GM21360 (cell line): ENCODE measurements at regions not wholly inside any gene's neighbourhood (a gene's known extent, or its start where the extent isn't known, plus 50 kb on each side); places are given as distances from the start of the nearest gene placed in this dataset.
"Not testable (repeated sequence)": the region's sequence is repeated elsewhere in the genome, so short reads cannot be mapped to it uniquely, and the experiment has no call there.

Experiments
- ATAC-seq: cut with Tn5 transposase; IDR thresholded peaks from one replicate; pipeline ENCODE4 v1.9.1; 2021; ENCODE audit warnings: mild to moderate bottlenecking, moderate library complexity; ENCODE audit not compliant: unreplicated experiment

DNA sequence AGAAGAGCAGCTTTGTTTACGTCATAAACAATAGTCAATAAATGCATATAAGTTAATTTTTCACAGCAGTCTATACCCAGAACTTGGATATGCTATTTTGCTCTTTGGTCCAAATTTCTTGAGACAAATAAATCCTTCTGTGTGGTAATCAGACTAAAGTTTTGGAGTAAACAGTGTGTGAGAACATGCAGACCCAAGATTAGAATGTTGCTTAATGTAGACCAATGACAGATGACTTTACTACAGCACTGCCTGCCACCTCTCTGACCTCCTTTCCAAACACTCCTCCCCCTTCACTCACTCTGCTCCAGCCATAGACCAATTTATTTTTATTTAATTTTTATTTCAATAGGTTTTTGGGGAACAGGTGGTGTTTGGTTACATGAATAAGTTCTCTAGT is 115.3 kb upstream of the TANK start:
- ATAC-seq = no peak

DNA sequence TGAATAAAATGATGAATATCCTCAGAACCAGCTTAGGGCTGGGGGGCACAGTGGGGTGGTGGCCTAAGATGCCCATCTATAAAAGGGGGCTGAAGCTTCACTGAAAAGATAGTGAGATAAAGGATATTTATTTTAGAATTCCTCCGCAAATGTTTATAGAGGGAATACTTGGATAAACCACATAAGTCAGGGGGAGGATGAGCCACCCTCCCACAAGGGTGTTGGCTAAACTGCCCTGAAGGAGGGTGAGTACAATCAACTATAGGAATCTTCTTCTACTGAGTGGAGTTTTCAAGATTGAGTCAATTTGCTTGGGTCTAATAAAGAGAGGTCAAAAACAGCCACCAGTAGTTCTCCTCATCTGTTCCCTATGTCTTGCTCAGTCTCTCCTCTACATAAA is 114.5 kb upstream of the TANK start:
- no peak for ATAC-seq

GRCh38 chr2:161046876-161047275 is 113.4 kb upstream of the TANK start:
- ATAC-seq = no peak

DNA sequence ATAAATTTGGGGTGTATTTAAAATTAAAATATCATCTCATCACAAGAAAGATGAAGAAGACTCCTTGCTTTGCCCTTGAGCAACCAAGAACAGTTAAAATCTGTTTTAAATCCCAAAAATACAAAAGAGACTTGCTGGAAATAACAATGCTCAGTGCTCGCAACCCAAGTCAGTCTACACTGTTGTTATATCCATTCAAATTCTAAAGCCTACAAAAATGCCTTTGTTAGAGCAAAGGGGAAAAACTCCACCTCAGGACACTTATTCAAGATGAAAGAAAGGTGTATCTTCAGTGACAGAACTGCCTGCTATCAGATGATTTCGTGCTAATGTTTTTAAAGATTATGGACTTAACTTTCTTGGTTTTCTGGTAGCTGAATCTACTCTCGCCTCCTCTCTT is 111.9 kb upstream of the TANK start:
- no peak for ATAC-seq

DNA sequence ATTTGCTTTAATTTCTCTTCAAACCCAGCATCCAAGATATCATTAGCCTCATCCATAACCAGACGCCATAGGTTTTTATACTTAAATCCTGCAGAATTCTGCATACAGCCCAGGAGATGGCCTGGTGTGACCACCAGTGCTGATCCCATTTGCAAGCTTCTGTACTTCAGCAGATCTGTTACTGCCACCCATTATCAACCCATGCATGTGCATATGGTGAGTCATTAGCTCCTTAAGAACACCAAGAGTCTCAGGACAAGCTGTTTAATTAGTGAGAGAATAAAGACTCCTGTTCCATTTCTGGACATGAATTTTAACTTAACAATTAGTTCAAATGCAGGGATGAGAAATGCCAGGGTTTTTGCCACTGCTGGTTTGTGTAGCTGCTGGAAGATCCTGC is 110.7 kb upstream of the TANK start:
- ATAC-seq = no peak

- ATAC-seq = no peak
Measured at GRCh38 chr2:161052214-161052613, 108.0 kb upstream of the TANK start.

DNA sequence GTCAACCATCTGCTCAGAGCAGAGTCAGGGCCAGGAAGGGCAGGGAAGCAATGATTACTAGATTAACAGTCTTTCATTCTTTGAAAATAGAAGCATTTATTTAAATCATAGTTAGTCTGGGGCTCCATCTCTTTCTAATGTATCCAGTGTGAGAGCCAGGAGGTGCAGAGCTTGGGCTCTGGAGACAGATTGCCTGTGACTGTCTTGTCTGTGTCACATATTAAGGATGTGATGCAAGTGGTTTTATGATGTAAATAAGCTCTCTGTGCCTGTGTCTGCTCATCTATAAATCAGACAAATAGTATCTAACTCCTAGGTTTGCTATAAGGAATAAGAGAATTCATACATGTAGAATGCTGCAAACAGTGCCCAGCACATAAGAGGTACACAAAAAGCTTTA is 104.9 kb upstream of the TANK start:
- no peak for ATAC-seq

- no peak for ATAC-seq
Measured at GRCh38 chr2:161059388-161059787, 100.8 kb upstream of the TANK start.

- ATAC-seq = no peak
Measured at GRCh38 chr2:161061786-161062185, 98.4 kb upstream of the TANK start.

- peak; percentile 90 for ATAC-seq
Measured at GRCh38 chr2:161063157-161063945, 96.9 kb upstream of the TANK start.

- ATAC-seq = peak; percentile 40
Measured at GRCh38 chr2:161063946-161064306, 96.3 kb upstream of the TANK start.

DNA sequence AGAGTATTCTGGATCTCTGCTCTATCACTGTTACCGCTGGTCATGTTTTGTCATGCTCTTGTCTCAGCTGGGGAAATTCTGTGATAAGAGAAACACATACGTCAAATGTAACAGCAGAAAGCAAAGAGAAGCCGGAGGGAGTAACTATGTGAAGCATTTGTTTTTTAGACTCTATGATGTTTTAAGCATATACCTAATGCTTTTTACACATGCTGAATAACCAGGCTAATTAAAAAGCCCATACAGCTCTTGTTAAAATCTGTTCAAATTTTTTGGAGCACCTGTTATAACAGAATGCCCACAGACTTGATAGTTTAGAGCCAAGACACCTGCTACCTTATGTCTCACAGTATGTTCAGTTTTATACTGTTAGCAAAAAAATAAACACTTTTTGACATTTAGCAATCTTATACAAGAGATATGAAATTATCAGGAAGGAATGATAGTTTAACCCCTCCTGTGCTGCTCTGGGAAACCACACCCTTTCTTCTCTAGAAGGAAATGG is 92.3 kb upstream of the TANK start:
- ATAC-seq = no peak

DNA sequence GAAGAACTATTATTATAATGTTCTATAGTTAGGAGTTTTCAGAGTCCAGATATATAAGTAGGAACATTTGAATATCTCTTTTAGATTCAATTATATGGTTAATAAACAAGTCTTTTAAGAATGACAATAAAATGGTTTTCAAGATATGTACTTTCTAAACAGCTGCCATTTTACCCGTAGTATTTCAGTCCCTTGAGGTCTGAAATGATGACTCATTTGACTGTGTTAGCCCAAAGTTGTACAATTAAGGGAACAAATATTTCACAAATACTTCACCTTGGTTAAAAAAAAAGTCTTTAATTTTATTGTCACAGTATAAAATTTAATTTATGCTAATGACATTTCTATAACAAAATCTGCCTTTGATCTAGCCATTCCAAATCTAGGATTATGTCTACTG is 91.6 kb upstream of the TANK start:
- ATAC-seq = no peak

GRCh38 chr2:161070693-161071479 is 89.3 kb upstream of the TANK start:
- no peak for ATAC-seq

- ATAC-seq = not testable (repeated sequence)
Measured at GRCh38 chr2:161072436-161072835, 87.8 kb upstream of the TANK start.

- ATAC-seq = no peak
Measured at GRCh38 chr2:161075701-161076100, 84.5 kb upstream of the TANK start.

GRCh38 chr2:161076936-161077335 is 83.3 kb upstream of the TANK start:
- no peak for ATAC-seq

GRCh38 chr2:161077367-161078210 is 82.6 kb upstream of the TANK start:
- peak; percentile 94 for ATAC-seq

DNA sequence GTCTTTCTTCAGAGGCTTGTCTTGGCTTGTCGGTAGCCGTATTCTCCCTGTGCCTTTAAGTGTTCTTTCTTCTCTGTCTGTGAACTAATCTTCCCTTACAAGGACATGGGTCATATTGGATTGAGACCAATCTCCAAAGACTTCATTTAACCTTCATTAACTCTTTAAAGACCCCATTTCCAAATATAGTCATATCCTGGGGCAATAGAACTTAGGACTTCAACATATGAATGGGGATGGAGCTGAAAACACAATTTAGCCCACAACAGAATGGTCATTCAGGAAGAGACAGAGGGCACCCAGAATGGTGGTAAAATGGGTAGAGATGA is 82.1 kb upstream of the TANK start:
- no peak for ATAC-seq

- no peak for ATAC-seq
Measured at GRCh38 chr2:161085149-161085548, 75.1 kb upstream of the TANK start.

GRCh38 chr2:161088658-161089350 is 71.4 kb upstream of the TANK start:
- peak; percentile 90 for ATAC-seq
